K562 (cell line): ENCODE measurements at regions not wholly inside any gene's neighbourhood (a gene's known extent, or its start where the extent isn't known, plus 50 kb on each side); places are given as distances from the start of the nearest gene placed in this dataset.

Experiments
- ATAC-seq: fragments of 200-7000 bp; cut with Tn5 transposase; 3 replicates; pipeline ENCODE4 v1.9.1; 2020; ENCODE audit warnings: moderate library complexity
- BruUV-seq: library from RNA; stranded (reverse); fragments of 400-500 nt; replicated peaks from 2 replicates; lab custom pipeline; 2021; lab: Mats Ljungman, UMichigan
- CTCF ChIA-PET: fragments of 300-600 bp; formaldehyde crosslinking; extraction: SDS; loops from one replicate; lab custom pipeline; 2021; ENCODE audit warnings: low intra/inter-chr PET ratio; lab: Yijun Ruan, JAX
- POLR2A ChIA-PET: fragments of 300-600, 350-650 bp; sonication (Branson Sonifier 250); formaldehyde crosslinking; extraction: SDS; loops from one replicate; lab custom pipeline; 2021; ENCODE audit warnings: antibody characterized with exemption, inconsistent platforms; lab: Yijun Ruan, JAX
- DNase-seq, 4 experiments: peaks; one replicate each; pipeline versions ENCODE4 v3.0.0 to v3.0.0-alpha.2; 2011 to 2018; ENCODE audit warnings: low spot score in 3 of 4, mixed read lengths in 3 of 4; ENCODE audit errors: extremely low read depth in 1 of 4
- FAIRE-seq: peaks from 2 replicates; lab custom pipeline; 2011; peaks lifted over from hg19 to GRCh38; lab: Jason Lieb, UNC
- H2AFZ ChIP-seq: 2 replicates; pipeline ENCODE4 v1.6.0; 2011; ENCODE audit warnings: low read depth, low read length, control low read depth, inconsistent platforms
- H3K27ac ChIP-seq: fragments of 200-600 bp; 3 replicates; pipeline ENCODE4 v1.8.0; 2011; ENCODE audit warnings: low read depth, mild to moderate bottlenecking, control low read depth, inconsistent platforms, low read length, moderate library complexity, mixed read lengths; ENCODE audit errors: extremely low read depth
- H3K27me3 ChIP-seq, 2 experiments: fragments of 300-600 bp in 1 of 2; 2 replicates in 1 of 2; 3 replicates in 1 of 2; pipeline versions ENCODE4 v1.6.0 to v1.8.0; 2011; ENCODE audit warnings: inconsistent platforms in 2 of 2, low read length in 2 of 2, mild to moderate bottlenecking in 1 of 2, mixed read lengths in 1 of 2, moderate library complexity in 1 of 2; ENCODE audit not compliant: control insufficient read depth in 2 of 2, insufficient read depth in 2 of 2
- H3K36me3 ChIP-seq: fragments of 300-600 bp; 3 replicates; pipeline ENCODE4 v1.8.0; 2011; ENCODE audit warnings: mild to moderate bottlenecking, low read length, inconsistent platforms; ENCODE audit not compliant: control insufficient read depth, insufficient read depth
- H3K4me1 ChIP-seq, 2 experiments: fragments of 200-600 bp in 1 of 2; replicated peaks in 1 of 2; 2 replicates in 1 of 2; 3 replicates in 1 of 2; pipeline versions ENCODE4 v1.5.1 to v1.8.0; 2011; ENCODE audit warnings: inconsistent platforms in 2 of 2, low read length in 2 of 2, mild to moderate bottlenecking in 1 of 2, mixed read lengths in 1 of 2, moderate library complexity in 1 of 2; ENCODE audit not compliant: control insufficient read depth in 2 of 2, insufficient read depth in 2 of 2
- H3K4me2 ChIP-seq: 2 replicates; pipeline ENCODE4 v1.6.1; 2011; ENCODE audit warnings: low read length, control low read depth, inconsistent platforms, mixed read lengths; ENCODE audit not compliant: insufficient read depth
- H3K4me3 ChIP-seq: fragments of 200-600 bp; sonication (generic), shearing (Covaris generic); 2 replicates; pipeline ENCODE4 v1.5.1; 2016; ENCODE audit warnings: control low read depth, inconsistent platforms
- H3K79me2 ChIP-seq: fragments of 200-600 bp; 3 replicates; pipeline ENCODE4 v1.8.0; 2011; ENCODE audit warnings: low read length, inconsistent platforms; ENCODE audit not compliant: control insufficient read depth, insufficient read depth
- H3K9ac ChIP-seq, 2 experiments: 2 replicates each; pipeline versions ENCODE4 v1.6.0 to v1.6.1; 2011; ENCODE audit warnings: low read depth in 2 of 2, low read length in 2 of 2, control low read depth in 1 of 2, inconsistent platforms in 1 of 2, mild to moderate bottlenecking in 1 of 2, mixed read lengths in 1 of 2; ENCODE audit not compliant: insufficient read depth in 1 of 2
- H3K9me1 ChIP-seq: one replicate; pipeline ENCODE4 v1.6.0; 2011; ENCODE audit warnings: inconsistent platforms, mild to moderate bottlenecking, low read length, moderate library complexity; ENCODE audit not compliant: control insufficient read depth, insufficient read depth
- H3K9me3 ChIP-seq: replicated peaks from 2 replicates; pipeline ENCODE4 v1.5.1; 2011; ENCODE audit warnings: low read depth, low read length, inconsistent platforms; ENCODE audit not compliant: control insufficient read depth, insufficient read depth
- H4K20me1 ChIP-seq: replicated peaks from 2 replicates; pipeline ENCODE4 v1.6.1; 2011; ENCODE audit warnings: low read length, inconsistent platforms, mixed read lengths; ENCODE audit not compliant: control insufficient read depth, insufficient read depth
- ARID1B ChIP-seq: fragments of 450-650 bp; IDR thresholded peaks from 2 replicates; pipeline ENCODE4 v1.6.1; 2016; ENCODE audit warnings: antibody characterized with exemption, mild to moderate bottlenecking, inconsistent platforms
- CXXC5 ChIP-seq: fragments of 250-450 bp; sonication (Bioruptor Pico); IDR thresholded peaks from 2 replicates; pipeline ENCODE4 v1.8.0; 2022; ENCODE audit warnings: inconsistent platforms, mild to moderate bottlenecking, moderate library complexity
- DMBX1 ChIP-seq: fragments of 250-450 bp; sonication (Bioruptor Pico); IDR thresholded peaks from 2 replicates; pipeline ENCODE4 v1.8.0; 2022; ENCODE audit warnings: inconsistent platforms, mild to moderate bottlenecking, moderate library complexity, borderline replicate concordance
- DPF2 ChIP-seq: fragments of 450-650 bp; IDR thresholded peaks from 2 replicates; pipeline ENCODE4 v1.6.1; 2016
- GMEB1 ChIP-seq: fragments of 250-450 bp; sonication (Bioruptor Pico); IDR thresholded peaks from 2 replicates; pipeline ENCODE4 v1.4.0; 2020; ENCODE audit warnings: mild to moderate bottlenecking
- NFYB ChIP-seq: IDR thresholded peaks from 2 replicates; pipeline ENCODE4 v1.6.1; 2011; ENCODE audit warnings: mild to moderate bottlenecking, moderate library complexity; ENCODE audit not compliant: insufficient read length; ENCODE audit errors: extremely low read depth
- PKNOX1 ChIP-seq: fragments of 450-650 bp; IDR thresholded peaks from 2 replicates; pipeline ENCODE4 v1.6.1; 2016
- PRDM10 ChIP-seq: fragments of 450-650 bp; IDR thresholded peaks from 2 replicates; pipeline ENCODE4 v1.6.1; 2018; ENCODE audit not compliant: partially characterized antibody
- SNIP1 ChIP-seq: fragments of 450-650 bp; IDR thresholded peaks from 2 replicates; pipeline ENCODE4 v1.7.1; 2017; ENCODE audit warnings: low read depth, mild to moderate bottlenecking
- ZC3H8 ChIP-seq: fragments of 450-650 bp; IDR thresholded peaks from 2 replicates; pipeline ENCODE4 v1.6.1; 2017
- ZNF449 ChIP-seq: fragments of 250-450 bp; sonication (Bioruptor Pico); IDR thresholded peaks from 2 replicates; pipeline ENCODE4 v1.8.0; 2022; ENCODE audit warnings: moderate library complexity, mild to moderate bottlenecking, inconsistent platforms
- WGBS: fragments of 100-300 bp; shearing (Covaris generic); methylation state at CpG from one replicate; pipeline ENCODE4 v1.1.6; 2016; ENCODE audit warnings: low coverage, mixed read lengths; ENCODE audit not compliant: insufficient coverage; ENCODE audit errors: missing lambda C conversion rate; 5-methylcytosine and 5-hydroxymethylcytosine counted together
- in situ Hi-C: fragments of 300-500 bp; cut with MboI; formaldehyde crosslinking; loops from 4 replicates; pipeline ENCODE4 v1.15.0; 2018; ENCODE audit warnings: inconsistent platforms, mixed read lengths
- intact Hi-C: fragments of 100-400 bp; cut with micrococcal nuclease; formaldehyde crosslinking; loops from 2 replicates; pipeline ENCODE4 v1.14.2; 2022

GRCh38 chr10:25102147-25102822, 72.5 kb upstream of the GPR158 start:
- no peak overlapping the region for H3K4me3 ChIP-seq
- H3K4me2 ChIP-seq, result peak overlapping the region; percentile 5; the same call in 1 of the 2 replicates
- H3K27me3 ChIP-seq, result no peaks in the 10 kb centered on the region
- peaks cover 4 to 22% of the 10 kb centered on the region in 2 experiments; a peak in 3 of 5 replicates for H3K4me1 ChIP-seq
- no peaks in the 10 kb centered on the region for H4K20me1 ChIP-seq
- ATAC-seq (peak; percentile 77), DNase-seq (peak in 2 of 4 experiments; percentile 40 to 65), FAIRE-seq (peak; percentile 54)
- no peaks in the 10 kb centered on the region for H3K9me3 ChIP-seq
- peak overlapping the region; percentile 70; the same call in 1 of the 2 replicates for H2AFZ ChIP-seq
- CTCF ChIA-PET, result no interaction called here
- in situ Hi-C loops, result no loop called here
- H3K79me2 ChIP-seq, result no peaks in the 10 kb centered on the region
- no peaks in the 10 kb centered on the region for H3K9me1 ChIP-seq
- no peak overlapping the region for H3K27ac ChIP-seq
- no TSS peak for BruUV-seq
- H3K36me3 ChIP-seq, result no peaks in the 10 kb centered on the region
- intact Hi-C loops, result loop anchor here (10.0 kb wide), 1 partner anchor 603 kb away; no protein-coding TSS in a partner anchor
- POLR2A ChIA-PET, result interaction anchor here (0.8 kb wide), 1 partner anchor 38 kb away, joined by 4 read pairs; no protein-coding TSS in a partner anchor
- 13% methylated on average over 9 of the region's 9 CpGs for WGBS
- no peak overlapping the region for H3K9ac ChIP-seq
- TF ChIP-seq NFYB (no peak), SNIP1 (no peak), CXXC5 (CRISPR knock-in tag) (no peak), ZNF449 (no peak), ARID1B (0 out of 2 replicates have a peak, but pooled peaks have one; percentile 12), PKNOX1 (peak; percentile 16; the same call in 1 of the 2 replicates), PRDM10 (peak; percentile 11), ZC3H8 (no peak), DPF2 (0 out of 2 replicates have a peak, but pooled peaks have one; percentile 30), GMEB1 (CRISPR knock-in tag) (no peak), DMBX1 (CRISPR knock-in tag) (peak; percentile 42; the same call in 1 of the 2 replicates)
